Erythroblast (primary cell): ENCODE measurements at regions not wholly inside any gene's neighbourhood (a gene's known extent, or its start where the extent isn't known, plus 50 kb on each side); places are given as distances from the start of the nearest gene placed in this dataset.

Experiments used
- GATA1 ChIP-seq: IDR thresholded peaks from 2 replicates; pipeline ENCODE4 v1.6.1; 2011; ENCODE audit warnings: low read depth, mild to moderate bottlenecking, control low read depth, low read length, moderate library complexity
- POLR2A ChIP-seq: IDR thresholded peaks from 2 replicates; pipeline ENCODE4 v1.6.1; 2011; ENCODE audit warnings: mild to moderate bottlenecking, low read length

- TF ChIP-seq POLR2A (no peak), GATA1 (no peak)
These were observed 68.8 kb upstream of the GRIA1 start for GRCh38 chr5:153421676-153422075.
